ENCODE measurements at regions not wholly inside any gene's neighbourhood (a gene's known extent, or its start where the extent isn't known, plus 50 kb on each side); places are given as distances from the start of the nearest gene placed in this dataset.
A peak's percentile ranks its signal among the peaks of the same experiment; 100 is the strongest.

DNA sequence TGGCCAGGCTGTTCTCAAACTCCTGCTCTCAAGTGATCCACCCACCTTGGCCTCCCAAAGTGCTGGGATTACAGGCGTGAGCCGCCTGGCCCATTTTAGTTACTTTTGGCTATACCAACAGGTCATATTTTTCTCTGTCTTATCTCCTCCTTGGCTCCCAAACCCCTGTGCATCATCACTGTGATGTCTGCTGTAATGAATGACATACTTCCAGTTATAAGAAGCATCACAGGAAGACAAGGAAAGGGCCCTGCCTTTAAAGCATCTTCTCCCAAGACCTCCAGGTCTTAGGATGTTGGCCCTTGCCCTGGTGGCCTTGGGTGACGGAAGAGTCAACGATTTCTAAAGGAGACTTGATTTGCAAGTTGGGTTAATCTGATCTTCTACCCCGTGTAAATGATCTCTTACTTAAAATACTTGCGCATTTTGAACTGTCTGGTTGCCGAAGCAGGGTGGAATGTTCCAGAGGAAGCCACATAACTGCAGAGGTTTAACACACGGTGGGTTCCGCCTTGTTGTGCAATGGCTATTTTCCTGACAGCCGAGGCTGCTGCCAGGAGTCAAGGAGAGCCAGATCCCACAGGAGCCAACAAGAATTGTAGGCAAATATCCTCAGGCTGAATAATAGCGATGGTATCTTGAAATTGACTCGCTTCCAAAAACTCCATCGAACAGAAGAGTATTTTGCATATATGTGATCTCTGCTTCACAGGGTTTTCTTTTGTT lies 55.7 kb upstream of the PLXNC1 start:
- TF ChIP-seq EZH2 (IDR thresholded peaks at IDR 0.05; ENCODE audit: insufficient read depth, poor library complexity, severe bottlenecking) = no peak
- no peak for TF ChIP-seq EZH2phosphoT487 (IDR thresholded peaks at IDR 0.05; ENCODE audit: insufficient read depth, low read depth)
- Histone ChIP-seq H3K9ac (no peak overlapping the region), H3K79me2 (ENCODE audit: insufficient read depth) (no peaks in the 10 kb centered on the region), H3K9me2 (ENCODE audit: insufficient read depth) (no peaks in the 10 kb centered on the region), H3K27ac (peak overlapping the region; percentile 46), H3K4me1 (ENCODE audit: insufficient read depth) (peaks cover 29% of the 10 kb centered on the region), H3F3A (ENCODE audit: insufficient read depth) (peaks cover 18% of the 10 kb centered on the region; the same call in 1 of the 2 replicates), H3K36me3 (ENCODE audit: low read depth) (no peaks in the 10 kb centered on the region), H2AFZ (no peak overlapping the region), H3K4me3 (no peak overlapping the region), H3K27me3 (replicated peaks; ENCODE audit: insufficient read depth) (no peaks in the 10 kb centered on the region), H3K9me3 (ENCODE audit: low read depth) (no peaks in the 10 kb centered on the region), H4K20me1 (ENCODE audit: insufficient read depth) (no peaks in the 10 kb centered on the region), H3K4me2 (ENCODE audit: unreplicated experiment) (no peak overlapping the region)
- in situ Hi-C loops (cut with MboI) = loop anchor here (10.0 kb wide), 2 partner anchors 198 to 348 kb away; no protein-coding TSS in a partner anchor
- DNase-seq = peak; percentile 80
- WGBS, 2 experiments (ENCODE audit: low coverage in 1 of 2, low lambda C conversion rate in 2 of 2, missing lambda C conversion rate in 2 of 2) = 55 to 61% methylated on average over 13 of the region's 13 CpGs

DNA sequence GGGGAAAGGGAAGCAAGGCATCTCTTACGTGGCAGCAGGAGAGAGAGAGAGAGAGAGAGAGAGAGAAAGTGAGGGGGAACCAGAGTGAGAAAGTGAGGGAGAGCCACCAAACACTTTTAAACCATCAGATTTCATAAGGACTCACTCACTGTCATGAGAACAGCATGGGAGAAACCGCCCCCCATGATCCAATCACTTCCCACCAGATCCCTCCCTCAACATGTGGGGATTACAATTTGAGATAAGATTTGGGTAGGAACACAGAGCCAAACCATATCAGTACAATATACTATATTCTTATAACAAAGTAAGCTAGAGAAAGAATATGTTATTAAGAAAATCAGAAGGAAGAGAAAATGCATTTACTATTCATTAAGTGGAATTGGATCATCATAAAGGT lies 53.7 kb upstream of the PLXNC1 start:
- no peaks in the 10 kb centered on the region for H3K9me2 ChIP-seq (ENCODE audit: insufficient read depth)
- H3K79me2 ChIP-seq (ENCODE audit: insufficient read depth) = no peaks in the 10 kb centered on the region
- no peak overlapping the region for H3K27ac ChIP-seq
- H3K27me3 ChIP-seq (replicated peaks; ENCODE audit: insufficient read depth) = no peaks in the 10 kb centered on the region
- no peak overlapping the region for H3K9ac ChIP-seq
- no peak overlapping the region for H3K4me2 ChIP-seq (ENCODE audit: unreplicated experiment)
- no peak for DNase-seq
- in situ Hi-C loops (cut with MboI) = loop anchor here (5.0 to 10.0 kb wide), 3 partner anchors 200 to 587 kb away; no protein-coding TSS in a partner anchor
- WGBS, 2 experiments (ENCODE audit: low coverage in 1 of 2, low lambda C conversion rate in 2 of 2, missing lambda C conversion rate in 2 of 2) = 93 to 100% methylated on average over 2 of the region's 2 CpGs
- H2AFZ ChIP-seq = no peak overlapping the region
- H3K36me3 ChIP-seq (ENCODE audit: low read depth) = no peaks in the 10 kb centered on the region
- H3K9me3 ChIP-seq (ENCODE audit: low read depth) = no peaks in the 10 kb centered on the region
- no peaks in the 10 kb centered on the region for H4K20me1 ChIP-seq (ENCODE audit: insufficient read depth)
- no peak overlapping the region for H3K4me3 ChIP-seq
- TF ChIP-seq EZH2 (IDR thresholded peaks at IDR 0.05; ENCODE audit: insufficient read depth, poor library complexity, severe bottlenecking) (no peak), EZH2phosphoT487 (IDR thresholded peaks at IDR 0.05; ENCODE audit: insufficient read depth, low read depth) (no peak)
- H3K4me1 ChIP-seq (ENCODE audit: insufficient read depth) = peaks cover 42% of the 10 kb centered on the region
- peaks cover 28% of the 10 kb centered on the region; the same call in 1 of the 2 replicates for H3F3A ChIP-seq (ENCODE audit: insufficient read depth)

DNA sequence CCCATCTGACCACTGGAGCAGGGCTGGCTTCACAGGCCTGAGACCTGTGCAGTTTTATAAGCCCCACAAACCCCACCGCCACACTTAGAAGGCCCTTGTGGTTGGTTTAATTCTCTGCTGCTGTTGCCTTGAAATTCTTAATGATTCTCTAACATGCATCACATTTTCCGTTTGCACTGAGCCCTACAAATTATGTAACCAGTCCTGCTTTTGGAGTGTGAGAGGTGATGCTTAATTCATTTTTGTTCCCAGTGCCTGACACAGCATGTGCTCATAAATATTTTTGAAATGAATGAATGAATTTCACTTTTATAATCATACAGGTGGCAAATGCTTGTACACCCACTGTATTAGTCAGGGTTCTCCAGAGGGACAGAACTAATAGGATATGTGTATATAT lies 52.8 kb upstream of the PLXNC1 start:
- Histone ChIP-seq H3K4me1 (ENCODE audit: insufficient read depth) (peaks cover 46% of the 10 kb centered on the region), H3K4me3 (no peak overlapping the region), H3K9ac (no peak overlapping the region), H3F3A (ENCODE audit: insufficient read depth) (peaks cover 31% of the 10 kb centered on the region; the same call in 1 of the 2 replicates), H3K79me2 (ENCODE audit: insufficient read depth) (no peaks in the 10 kb centered on the region), H4K20me1 (ENCODE audit: insufficient read depth) (no peaks in the 10 kb centered on the region), H2AFZ (no peak overlapping the region), H3K4me2 (ENCODE audit: unreplicated experiment) (no peak overlapping the region), H3K9me3 (ENCODE audit: low read depth) (no peaks in the 10 kb centered on the region), H3K27me3 (replicated peaks; ENCODE audit: insufficient read depth) (no peaks in the 10 kb centered on the region), H3K9me2 (ENCODE audit: insufficient read depth) (no peaks in the 10 kb centered on the region), H3K27ac (no peak overlapping the region), H3K36me3 (ENCODE audit: low read depth) (no peaks in the 10 kb centered on the region)
- WGBS, 2 experiments (ENCODE audit: low coverage in 1 of 2, low lambda C conversion rate in 2 of 2, missing lambda C conversion rate in 2 of 2) = 72 to 79% methylated on average over 2 of the region's 2 CpGs
- peak; percentile 29 for DNase-seq
- in situ Hi-C loops (cut with MboI) = loop anchor here (5.0 to 10.0 kb wide), 3 partner anchors 201 to 588 kb away; no protein-coding TSS in a partner anchor
- TF ChIP-seq EZH2 (IDR thresholded peaks at IDR 0.05; ENCODE audit: insufficient read depth, poor library complexity, severe bottlenecking) (no peak), EZH2phosphoT487 (IDR thresholded peaks at IDR 0.05; ENCODE audit: insufficient read depth, low read depth) (no peak)

DNA sequence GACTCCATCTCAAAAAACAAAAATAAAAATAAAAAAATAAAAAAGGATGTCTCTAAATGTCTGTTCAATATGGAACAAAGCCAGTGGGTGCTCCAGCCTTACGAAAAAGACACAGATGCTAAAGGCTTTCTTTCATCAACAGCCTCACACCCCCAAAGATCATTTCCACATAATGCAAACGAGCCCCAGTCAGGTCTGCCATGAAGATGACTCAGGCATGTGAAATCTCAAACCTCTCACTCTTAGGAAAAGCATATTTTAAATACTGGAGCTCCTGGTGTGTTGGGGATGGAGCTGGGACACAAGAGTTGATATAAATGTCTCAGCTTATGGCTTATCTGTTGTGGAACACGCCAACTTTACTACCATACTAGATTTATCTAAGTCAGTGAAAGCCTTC lies 49.9 kb upstream of the PLXNC1 start:
- H3K4me3 ChIP-seq = no peak overlapping the region
- no peaks in the 10 kb centered on the region for H3K27me3 ChIP-seq (replicated peaks; ENCODE audit: insufficient read depth)
- peak; percentile 82 for DNase-seq
- WGBS, 2 experiments (ENCODE audit: low coverage in 1 of 2, low lambda C conversion rate in 2 of 2, missing lambda C conversion rate in 2 of 2) = 13 to 22% methylated on average over 3 of the region's 3 CpGs
- no peak overlapping the region for H3K4me2 ChIP-seq (ENCODE audit: unreplicated experiment)
- H3K36me3 ChIP-seq (ENCODE audit: low read depth) = no peaks in the 10 kb centered on the region
- no peak for TF ChIP-seq EZH2 (IDR thresholded peaks at IDR 0.05; ENCODE audit: insufficient read depth, poor library complexity, severe bottlenecking)
- no peak overlapping the region for H2AFZ ChIP-seq
- H3K79me2 ChIP-seq (ENCODE audit: insufficient read depth) = 0 out of 2 replicates have a peak, but pooled peaks cover 5% of the 10 kb centered on the region
- no peaks in the 10 kb centered on the region for H3K9me2 ChIP-seq (ENCODE audit: insufficient read depth)
- H3K27ac ChIP-seq = peak overlapping the region; percentile 18
- H3K9ac ChIP-seq = no peak overlapping the region
- in situ Hi-C loops (cut with MboI) = loop anchor here (5.0 to 10.0 kb wide), 3 partner anchors 204 to 591 kb away; no protein-coding TSS in a partner anchor
- no peaks in the 10 kb centered on the region for H3K9me3 ChIP-seq (ENCODE audit: low read depth)
- no peaks in the 10 kb centered on the region for H4K20me1 ChIP-seq (ENCODE audit: insufficient read depth)
- H3F3A ChIP-seq (ENCODE audit: insufficient read depth) = peaks cover 16% of the 10 kb centered on the region; the same call in 1 of the 2 replicates
- H3K4me1 ChIP-seq (ENCODE audit: insufficient read depth) = peaks cover 34% of the 10 kb centered on the region

Data from GM23248 (cell line).